HepG2 (cell line): ENCODE measurements at regions not wholly inside any gene's neighbourhood (a gene's known extent, or its start where the extent isn't known, plus 50 kb on each side); places are given as distances from the start of the nearest gene placed in this dataset.
"Not testable (repeated sequence)": the region's sequence is repeated elsewhere in the genome, so short reads cannot be mapped to it uniquely, and the experiment has no call there.

Source experiments
- ATAC-seq: fragments of 200-7000 bp; cut with Tn5 transposase; 3 replicates; pipeline ENCODE4 v1.9.1; 2020; ENCODE audit warnings: mild to moderate bottlenecking, moderate library complexity
- BruUV-seq: library from RNA; stranded (reverse); fragments of 400-500 nt; replicated peaks from 2 replicates; lab custom pipeline; 2021; lab: Mats Ljungman, UMichigan
- CTCF ChIA-PET: fragments of 300-600 bp; formaldehyde crosslinking; extraction: SDS; loops from one replicate; lab custom pipeline; 2021; ENCODE audit warnings: low total read pairs, inconsistent platforms, low intra/inter-chr PET ratio; lab: Yijun Ruan, JAX
- POLR2A ChIA-PET: fragments of 350-600 bp; sonication (Branson Sonifier 250); formaldehyde crosslinking; loops from one replicate; lab custom pipeline; 2020; ENCODE audit warnings: antibody characterized with exemption, inconsistent platforms; lab: Yijun Ruan, JAX
- DNase-seq: peaks from one replicate; pipeline ENCODE4 v3.0.0-alpha.2; 2015; ENCODE audit warnings: low spot score
- FAIRE-seq: peaks from 3 replicates; lab custom pipeline; 2011; peaks lifted over from hg19 to GRCh38; lab: Jason Lieb, UNC
- H2AFZ ChIP-seq: one replicate; pipeline ENCODE4 v1.6.1; 2011; ENCODE audit warnings: low read length, inconsistent platforms
- H3K27ac ChIP-seq: fragments of 300-600 bp; 3 replicates; pipeline ENCODE4 v1.8.0; 2011; ENCODE audit warnings: mixed run types, mild to moderate bottlenecking, mixed read lengths, low read length, inconsistent platforms; ENCODE audit not compliant: insufficient read depth; ENCODE audit errors: extremely low read length
- H3K27me3 ChIP-seq, 2 experiments: fragments of 200-600 bp in 1 of 2; 2 replicates in 1 of 2; 3 replicates in 1 of 2; pipeline versions ENCODE4 v1.6.0 to v1.8.0; 2011; ENCODE audit warnings: low read length in 2 of 2, mild to moderate bottlenecking in 2 of 2, moderate library complexity in 2 of 2, inconsistent platforms in 1 of 2; ENCODE audit not compliant: insufficient read depth in 2 of 2, control insufficient read depth in 1 of 2
- H3K36me3 ChIP-seq, 2 experiments: fragments of 200-600 bp in 1 of 2; replicated peaks in 1 of 2; 2 replicates in 1 of 2; 3 replicates in 1 of 2; pipeline versions ENCODE4 v1.5.1 to v1.8.0; 2011; ENCODE audit warnings: low read length in 2 of 2, inconsistent platforms in 1 of 2; ENCODE audit not compliant: insufficient read depth in 2 of 2, control insufficient read depth in 1 of 2
- H3K4me1 ChIP-seq: 2 replicates; pipeline ENCODE4 v1.5.1; 2012; ENCODE audit warnings: low read length, inconsistent platforms; ENCODE audit not compliant: insufficient read depth
- H3K4me2 ChIP-seq: 2 replicates; pipeline ENCODE4 v1.6.0; 2011; ENCODE audit warnings: low read depth, low read length, inconsistent platforms
- H3K4me3 ChIP-seq, 3 experiments: fragments of 200-600 bp in 1 of 3; sonication (generic), shearing (Covaris generic) in 1 of 3; replicated peaks in 1 of 3; 2 replicates each; pipeline ENCODE4 v1.5.1; 2011 to 2016; ENCODE audit warnings: low read length in 3 of 3, inconsistent platforms in 2 of 3, low read depth in 2 of 3, mild to moderate bottlenecking in 2 of 3, control low read depth in 1 of 3, mixed read lengths in 1 of 3; ENCODE audit not compliant: insufficient read depth in 1 of 3
- H3K79me2 ChIP-seq: one replicate; pipeline ENCODE4 v1.6.1; 2011; ENCODE audit warnings: low read length, inconsistent platforms; ENCODE audit not compliant: insufficient read depth
- H3K9ac ChIP-seq: 2 replicates; pipeline ENCODE4 v1.6.0; 2011; ENCODE audit warnings: mild to moderate bottlenecking, low read depth, low read length, inconsistent platforms; ENCODE audit not compliant: insufficient read depth
- H3K9me3 ChIP-seq: 2 replicates; pipeline ENCODE4 v1.5.1; 2012; ENCODE audit warnings: mild to moderate bottlenecking, low read length
- H4K20me1 ChIP-seq: 2 replicates; pipeline ENCODE4 v1.6.0; 2011; ENCODE audit warnings: inconsistent platforms, mild to moderate bottlenecking, low read length, moderate library complexity; ENCODE audit not compliant: insufficient read depth
- GTF3A ChIP-seq: sonication (generic); formaldehyde crosslinking; conservative IDR thresholded peaks from 2 replicates; pipeline ENCODE4 v1.4.0; 2020; ENCODE audit warnings: mild to moderate bottlenecking, missing genetic modification reagents
- HNF4A ChIP-seq: sonication (generic); formaldehyde crosslinking; IDR thresholded peaks from 2 replicates; pipeline ENCODE4 v1.4.0; 2020; ENCODE audit warnings: missing genetic modification reagents
- MAFK ChIP-seq, 2 experiments: IDR thresholded peaks in 1 of 2; conservative IDR thresholded peaks in 1 of 2; 2 replicates each; pipeline ENCODE4 v1.6.1; 2011; ENCODE audit warnings: improper control_type of control experiment in 2 of 2, low read length in 2 of 2
- POGZ ChIP-seq: sonication (generic); formaldehyde crosslinking; IDR thresholded peaks from 2 replicates; pipeline ENCODE4 v1.4.0; 2020; ENCODE audit warnings: mild to moderate bottlenecking, missing genetic modification reagents
- ZMYM4 ChIP-seq: sonication (generic); formaldehyde crosslinking; IDR thresholded peaks from 2 replicates; pipeline ENCODE4 v1.8.1; 2023; ENCODE audit warnings: mild to moderate bottlenecking, missing genetic modification reagents
- ZNF644 ChIP-seq: IDR thresholded peaks from 2 replicates; pipeline ENCODE4 v1.6.1; 2016; ENCODE audit warnings: low read depth
- WGBS: methylation state at CpG from one replicate; pipeline ENCODE4 v1.1.6; 2017; ENCODE audit warnings: low lambda C conversion rate; 5-methylcytosine and 5-hydroxymethylcytosine counted together
- in situ Hi-C: cut with HindIII; loops from 2 replicates; pipeline ENCODE4 v1.10.0; 2017; ENCODE audit warnings: low pct_unique_long_range_greater_than_20kb; ENCODE audit not compliant: extremely low pct_ligation_motif_present
- intact Hi-C: fragments of 100-400 bp; cut with micrococcal nuclease; formaldehyde crosslinking; loops from one replicate; pipeline ENCODE4 v1.10.0; 2022; ENCODE audit not compliant: unreplicated experiment

GRCh38 chr2:185524242-185524641 lies 214.4 kb upstream of the FSIP2 start:
- WGBS: 2% methylated on average over 2 of the region's 2 CpGs
- intact Hi-C loops: loop anchor here (5.0 to 10.0 kb wide), 2 partner anchors 211 to 933 kb away; partner anchors contain the start of gene FSIP2
- peaks cover 15% of the 10 kb centered on the region; the same call in 1 of the 2 replicates for H3K9me3 ChIP-seq
- POLR2A ChIA-PET, in situ Hi-C loops, DNase-seq, H3K4me1 ChIP-seq, H3K36me3 ChIP-seq, CTCF ChIA-PET, H3K27ac ChIP-seq, H2AFZ ChIP-seq, BruUV-seq, H4K20me1 ChIP-seq, FAIRE-seq, H3K79me2 ChIP-seq, H3K4me3 ChIP-seq, H3K27me3 ChIP-seq, H3K4me2 ChIP-seq, H3K9ac ChIP-seq: not testable (repeated sequence)
- peak; percentile 41; the same call in 2 of the 3 replicates for ATAC-seq
- TF ChIP-seq ZMYM4 (CRISPR knock-in tag): 0 out of 2 replicates have a peak, but pooled peaks have one; percentile 16
- TF ChIP-seq ZNF644: 0 out of 2 replicates have a peak, but pooled peaks have one; percentile 31
- TF ChIP-seq POGZ (CRISPR knock-in tag): 0 out of 2 replicates have a peak, but pooled peaks have one; percentile 19
- peak; percentile 67 for TF ChIP-seq HNF4A (CRISPR knock-in tag)

- Histone ChIP-seq H3K4me2 (no peak overlapping the region), H3K9me3 (peaks cover 14% of the 10 kb centered on the region; the same call in 1 of the 2 replicates), H3K79me2 (no peaks in the 10 kb centered on the region)
- POLR2A ChIA-PET: no interaction called here
- FAIRE-seq: no peak
- TF ChIP-seq MAFK (conservative IDR thresholded peaks at IDR 0.05 in 1 of 2, IDR thresholded peaks at IDR 0.05 in 1 of 2; ENCODE audit: low read length in 2 of 2): peak in 1 of 2 experiments; percentile 38; a peak in 1 of 4 replicates
- TF ChIP-seq GTF3A (CRISPR knock-in tag): no peak
- TF ChIP-seq, all 625 proteins: peak for 1
- in situ Hi-C loops (no loop called here), intact Hi-C loops (loop anchor here (10.0 kb wide), 1 partner anchor 209 kb away; the partner anchor contains the start of gene FSIP2)
- no TSS peak for BruUV-seq
- CTCF ChIA-PET: no interaction called here
- Histone ChIP-seq H3K4me3 (no peak overlapping the region), H3K4me1 (no peaks in the 10 kb centered on the region), H3K27ac (no peak overlapping the region), H3K9ac (no peak overlapping the region), H3K27me3 (no peaks in the 10 kb centered on the region), H2AFZ (no peak overlapping the region), H3K36me3 (no peaks in the 10 kb centered on the region), H4K20me1 (no peaks in the 10 kb centered on the region)
- DNase-seq: no peak
- ATAC-seq: no peak
- 26% methylated on average over 1 of the region's 1 CpG for WGBS
Observed at GRCh38 chr2:185526161-185526560, 212.4 kb upstream of the FSIP2 start.
